Activated T-helper 9 cell treated with anti-CD3 and anti-CD28 coated beads, Interleukin-2, amount 50 U/mL, for 16 hours (primary cell): ENCODE measurements at regions not wholly inside any gene's neighbourhood (a gene's known extent, or its start where the extent isn't known, plus 50 kb on each side); places are given as distances from the start of the nearest gene placed in this dataset.
A peak's percentile ranks its signal among the peaks of the same experiment; 100 is the strongest.
"Not testable (repeated sequence)": the region's sequence is repeated elsewhere in the genome, so short reads cannot be mapped to it uniquely, and the experiment has no call there.

Experiments used
- DNase-seq: peaks from one replicate; pipeline ENCODE4 v3.0.0-alpha.2; 2020; ENCODE audit warnings: low read depth

DNA sequence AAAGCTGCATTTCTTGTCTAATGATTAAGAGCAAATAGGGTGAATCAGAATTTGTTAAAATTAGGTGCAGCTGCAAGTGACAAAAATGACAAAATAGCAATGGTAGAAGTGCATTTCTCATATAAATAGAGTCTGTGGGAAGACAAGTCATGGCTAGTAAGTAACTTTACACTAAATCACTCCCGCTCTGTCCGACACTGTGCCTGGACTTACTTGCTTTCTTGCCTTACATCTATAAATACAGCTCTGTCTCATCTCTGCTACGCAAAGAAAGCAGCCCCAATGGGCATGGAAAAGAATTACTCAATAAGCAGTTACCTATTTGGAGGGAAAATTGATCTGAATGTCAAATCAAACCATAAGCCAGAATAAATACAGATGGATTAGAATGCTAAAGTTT is 245.4 kb upstream of the KRR1 start:
- DNase-seq = no peak

DNA sequence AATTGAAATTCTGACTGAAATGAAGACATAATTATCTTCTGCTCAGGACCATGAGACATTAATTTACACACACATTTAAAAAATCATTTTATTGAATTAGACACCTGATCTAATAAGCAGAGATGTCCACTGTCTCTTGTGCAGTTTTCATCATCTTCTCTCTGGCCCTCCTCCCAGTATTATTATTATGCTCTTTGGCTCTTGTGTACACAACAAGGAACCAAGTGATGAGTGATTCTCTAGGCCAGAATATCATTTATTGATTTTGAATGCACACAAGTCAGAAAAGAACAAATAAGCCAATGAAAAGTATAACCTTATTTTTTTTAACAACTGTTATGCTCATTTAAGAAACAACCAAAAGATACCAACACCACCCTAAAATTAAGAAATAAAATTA is 244.7 kb upstream of the KRR1 start:
- no peak for DNase-seq

DNA sequence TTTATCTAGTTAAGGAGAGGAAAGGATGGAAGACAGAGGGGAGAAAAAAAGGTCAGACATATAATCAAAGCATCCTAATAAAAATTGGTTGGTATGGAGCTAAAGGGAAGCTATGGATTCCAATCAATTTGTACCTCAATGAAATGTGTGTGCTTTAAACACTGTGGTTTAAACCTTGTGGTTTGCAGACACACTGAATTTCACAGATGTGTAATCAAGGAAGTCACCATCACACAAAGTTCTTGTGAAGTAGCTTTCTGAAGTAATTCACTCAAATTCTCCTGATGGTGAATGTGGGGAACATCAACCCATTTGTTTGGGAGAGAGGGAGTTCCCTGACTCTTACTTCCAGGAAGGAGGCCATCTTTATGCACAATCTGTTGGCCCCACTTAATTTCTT is 243.3 kb upstream of the KRR1 start:
- no peak for DNase-seq

DNA sequence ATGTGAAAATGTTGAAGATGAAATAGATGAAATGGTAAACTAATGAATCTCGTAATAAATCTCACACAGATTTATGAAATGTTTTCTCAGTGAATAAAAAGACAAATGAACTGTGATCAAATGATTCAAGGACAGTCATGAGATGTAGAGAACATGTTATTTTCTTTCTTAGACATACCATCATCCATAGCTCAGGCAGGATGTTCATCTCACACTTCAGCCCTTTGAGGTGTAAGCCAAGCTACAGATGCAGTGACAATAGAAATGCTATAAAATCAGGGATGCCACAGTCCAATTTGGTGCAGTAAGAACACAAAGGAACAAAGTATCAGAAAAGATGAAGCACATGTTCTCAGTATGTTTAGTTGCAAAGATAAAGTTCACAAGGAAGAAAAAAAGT is 242.7 kb upstream of the KRR1 start:
- DNase-seq = no peak

DNA sequence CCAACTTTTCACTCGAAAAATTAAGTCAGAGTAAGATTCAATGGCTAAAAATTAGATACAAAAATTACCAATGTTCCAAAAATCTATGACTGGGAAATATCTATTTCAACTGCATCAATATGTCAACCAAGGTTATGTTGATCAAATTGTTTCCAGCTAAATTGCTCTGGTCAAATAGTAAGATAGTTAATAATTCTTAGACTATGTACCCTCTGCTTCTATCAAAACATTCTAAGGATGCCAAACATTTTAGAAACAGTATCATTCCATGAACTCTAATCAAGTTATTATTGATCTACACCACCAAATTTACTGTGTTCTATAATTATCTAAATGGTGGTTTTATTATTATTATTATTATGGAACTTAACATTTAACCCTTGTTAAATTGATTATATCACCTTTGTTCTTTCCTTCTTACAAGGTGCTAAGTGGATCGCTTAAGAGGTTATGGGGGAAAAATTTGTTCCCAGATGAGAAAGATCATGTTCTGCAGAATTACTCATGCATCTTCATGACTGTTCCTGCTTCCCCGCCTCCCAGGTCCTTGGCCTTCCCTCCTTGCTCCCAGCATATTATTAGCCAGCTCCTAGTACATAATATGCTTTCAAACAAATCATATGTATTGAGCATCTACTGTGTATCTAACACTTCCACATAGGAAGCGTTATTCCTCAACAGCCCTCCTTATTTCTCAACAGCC is 240.5 kb upstream of the KRR1 start:
- DNase-seq = no peak

DNA sequence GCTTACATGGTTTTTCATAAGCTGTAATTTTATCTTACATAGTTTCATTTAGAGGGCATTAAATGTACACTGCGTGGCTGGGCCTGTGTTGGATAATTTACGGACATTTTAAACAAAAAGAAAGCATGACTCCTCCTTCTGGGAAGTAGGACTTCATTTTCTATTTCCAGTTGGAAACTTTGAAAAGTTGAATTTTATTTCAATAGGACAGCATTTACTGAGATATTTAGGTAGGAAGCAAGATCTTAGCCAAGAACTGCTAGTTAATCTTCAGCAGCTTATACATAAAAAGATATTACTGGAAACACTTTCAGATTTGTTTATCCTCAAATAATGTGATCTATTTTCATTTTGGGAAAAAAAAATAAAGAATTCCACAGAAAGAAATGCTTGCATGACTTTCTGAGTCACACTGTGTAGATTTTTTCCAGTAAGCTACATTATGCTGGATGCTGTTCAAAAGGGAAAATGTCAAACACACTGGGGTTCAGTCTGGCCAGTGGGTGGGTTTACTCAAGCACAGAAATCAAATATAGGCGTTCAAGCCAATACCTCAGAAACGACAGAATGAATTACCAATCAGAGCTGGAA is 239.4 kb upstream of the KRR1 start:
- DNase-seq = no peak

DNA sequence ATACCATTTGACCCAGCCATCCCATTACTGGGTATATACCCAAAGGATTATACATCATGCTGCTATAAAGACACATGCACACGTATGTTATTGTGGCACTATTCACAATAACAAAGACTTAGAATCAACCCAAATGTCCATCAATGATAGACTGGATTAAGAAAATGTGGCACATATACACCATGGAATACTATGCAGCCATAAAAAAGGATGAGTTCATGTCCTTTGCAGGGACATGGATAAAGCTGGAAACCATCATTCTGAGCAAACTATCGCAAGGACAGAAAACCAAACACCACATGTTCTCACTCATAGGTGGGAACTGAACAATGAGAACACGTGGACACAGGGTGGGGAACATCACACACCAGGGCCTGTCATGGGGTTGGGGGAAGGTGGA is 237.6 kb upstream of the KRR1 start:
- not testable (repeated sequence) for DNase-seq

DNA sequence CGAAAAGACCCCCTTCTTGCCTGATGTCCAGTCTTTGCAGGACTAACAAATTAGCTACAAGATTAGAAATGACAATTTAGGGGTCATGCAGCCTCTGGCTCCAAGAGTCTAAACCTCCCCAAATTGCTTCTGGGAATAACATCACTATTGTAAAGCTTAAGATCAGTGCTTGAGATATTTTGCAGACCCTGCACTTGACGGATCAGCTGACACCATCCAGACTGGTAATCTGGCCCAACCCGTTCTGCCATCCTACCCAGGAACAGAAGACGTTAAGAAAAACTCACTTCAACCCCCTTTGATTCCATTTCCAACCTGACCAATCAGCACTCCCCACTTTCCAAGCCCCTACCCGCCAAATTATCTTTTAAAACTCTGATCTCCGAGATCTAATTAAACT is 236.7 kb upstream of the KRR1 start:
- DNase-seq = no peak

DNA sequence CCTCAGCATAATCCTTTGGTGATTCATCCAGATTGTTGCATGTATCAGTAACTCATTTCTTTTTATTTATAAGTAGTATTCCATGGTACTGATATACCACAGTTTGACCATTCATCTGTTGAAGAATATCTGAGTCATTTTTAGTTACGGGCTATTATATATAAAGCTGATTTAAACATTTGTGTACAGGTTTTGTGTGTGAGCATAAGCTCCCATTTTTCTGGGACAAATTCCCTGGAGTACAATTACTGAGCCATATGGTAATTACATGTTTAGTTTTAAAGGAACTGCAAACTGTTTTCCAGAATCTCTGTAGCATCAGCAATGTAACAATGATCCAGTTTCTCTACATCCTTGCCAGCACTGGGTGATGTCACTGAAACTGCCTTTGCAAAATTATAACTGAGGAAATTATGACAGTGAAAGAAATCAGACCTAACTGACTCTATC is 236.2 kb upstream of the KRR1 start:
- DNase-seq = no peak

DNA sequence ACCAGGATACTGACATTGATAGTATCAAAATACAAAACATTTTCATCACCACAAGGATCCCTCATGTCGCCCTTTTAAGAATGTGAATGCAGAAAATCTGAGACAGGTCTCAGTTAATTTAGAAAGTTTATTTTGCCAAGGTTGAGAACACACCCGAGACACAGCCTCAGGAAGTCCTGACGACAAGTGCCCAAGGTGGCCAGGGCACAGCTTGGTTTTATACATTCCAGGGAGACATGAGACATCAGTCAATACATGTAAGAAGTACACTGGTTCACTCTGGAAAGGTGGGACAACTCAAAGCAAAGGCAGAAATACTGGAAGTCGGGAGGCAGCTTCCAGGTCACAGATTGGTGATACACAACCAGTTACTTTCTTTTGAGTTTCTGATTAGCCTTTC is 235.2 kb upstream of the KRR1 start:
- DNase-seq = no peak

DNA sequence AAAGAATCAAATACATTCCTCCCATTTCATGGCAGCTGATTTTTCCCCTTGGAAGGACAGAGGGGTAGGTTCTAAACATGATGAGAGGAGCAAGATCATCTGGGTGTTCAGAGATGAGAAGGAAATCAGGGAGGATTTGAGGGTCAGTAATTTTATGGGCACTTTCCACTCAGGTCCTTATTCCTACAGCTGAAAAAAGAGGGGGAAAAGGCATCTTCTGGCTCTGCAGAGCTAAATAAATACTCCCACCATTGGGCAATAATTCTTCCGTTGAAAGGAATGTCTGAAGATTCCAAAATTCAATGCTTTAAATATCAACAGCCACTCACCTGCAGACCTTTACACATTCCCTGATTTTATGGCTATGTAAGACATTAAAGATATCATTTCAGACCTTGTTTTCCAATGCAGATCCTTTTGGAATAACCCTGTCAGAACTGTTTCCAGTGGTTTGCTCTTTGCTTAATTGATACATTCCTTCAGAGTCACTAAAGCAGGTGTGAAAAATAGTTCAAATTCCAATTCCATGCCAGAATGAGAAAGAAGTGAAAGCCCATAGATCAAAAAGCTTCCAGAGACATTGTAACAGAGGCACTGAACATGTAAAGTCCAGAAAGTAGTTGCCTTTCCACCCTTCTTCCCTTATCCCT is 233.3 kb upstream of the KRR1 start:
- DNase-seq = no peak

DNA sequence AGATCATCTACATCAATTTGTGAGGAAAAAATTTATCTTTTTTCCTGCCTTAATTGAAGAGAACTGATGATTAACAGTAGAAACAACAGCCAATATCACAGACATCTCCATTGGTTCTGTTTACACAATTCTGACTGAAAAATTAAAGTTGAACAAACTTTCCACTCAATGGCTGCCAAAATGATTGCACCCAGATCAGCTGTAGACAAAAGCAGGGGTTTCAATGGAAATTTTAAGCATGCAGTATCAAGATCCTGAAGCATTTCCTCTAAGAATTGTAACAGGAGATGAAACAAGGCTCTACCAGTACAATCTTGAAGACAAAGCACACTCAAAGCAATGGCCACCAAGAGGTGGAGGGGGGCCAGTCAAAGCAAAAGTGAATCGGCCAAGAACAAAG is 231.6 kb upstream of the KRR1 start:
- DNase-seq = no peak

DNA sequence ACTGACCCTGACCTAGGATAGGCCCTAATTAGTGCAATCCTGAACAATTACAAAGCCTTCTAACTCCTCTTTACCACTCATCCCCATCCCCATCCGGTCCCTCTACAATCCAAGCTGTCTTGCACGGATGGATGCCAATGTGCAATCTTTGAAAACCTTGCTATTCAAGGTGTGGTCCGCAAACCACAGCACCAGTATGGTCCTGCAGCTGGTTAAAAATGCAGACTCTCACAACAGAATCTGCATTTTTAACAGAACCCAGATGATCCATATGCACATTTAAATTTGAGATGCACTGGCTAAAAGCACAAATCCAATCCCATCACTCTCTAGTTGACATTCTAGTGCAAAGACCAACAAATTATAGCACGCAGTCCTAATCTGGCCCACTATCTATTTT is 230.6 kb upstream of the KRR1 start:
- no peak for DNase-seq

DNA sequence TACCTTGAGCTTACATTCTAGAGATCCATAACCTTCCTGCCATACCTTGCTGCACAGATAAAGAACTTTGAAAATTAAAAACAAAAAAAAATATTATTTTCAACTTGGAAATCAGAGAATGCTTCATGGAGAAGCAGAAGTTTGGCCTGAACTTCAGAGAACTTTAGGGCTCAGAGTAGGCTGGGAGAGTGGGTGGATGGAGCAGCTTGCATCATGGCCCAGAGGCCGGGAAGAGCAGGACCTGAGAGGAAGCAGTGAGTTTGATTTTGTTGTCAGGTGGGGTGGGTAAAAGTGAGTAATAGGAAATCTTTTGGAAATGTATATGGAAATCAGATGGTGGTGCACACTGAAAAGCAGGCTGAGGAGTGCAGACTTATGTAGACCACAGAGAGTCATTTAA is 228.5 kb upstream of the KRR1 start:
- no peak for DNase-seq

DNA sequence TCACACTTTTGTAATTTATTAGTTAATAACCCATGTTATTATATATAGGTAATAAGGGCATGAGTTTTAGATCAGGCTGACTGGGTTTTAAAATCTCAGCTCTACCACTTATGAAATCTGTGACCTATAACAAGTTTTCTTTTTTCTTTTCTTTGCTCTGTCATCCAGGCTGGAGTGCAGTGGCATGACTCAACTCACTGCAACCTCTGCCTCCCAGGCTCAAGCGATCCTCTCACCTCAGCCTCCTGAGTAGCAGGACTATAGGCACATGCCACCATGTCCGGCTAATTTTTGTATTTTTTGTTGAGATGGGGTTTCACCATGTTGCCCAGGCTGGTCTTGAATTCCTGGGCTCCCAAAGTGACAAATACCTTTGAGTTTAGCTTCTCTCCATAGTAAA is 227.7 kb upstream of the KRR1 start:
- DNase-seq = not testable (repeated sequence)

DNA sequence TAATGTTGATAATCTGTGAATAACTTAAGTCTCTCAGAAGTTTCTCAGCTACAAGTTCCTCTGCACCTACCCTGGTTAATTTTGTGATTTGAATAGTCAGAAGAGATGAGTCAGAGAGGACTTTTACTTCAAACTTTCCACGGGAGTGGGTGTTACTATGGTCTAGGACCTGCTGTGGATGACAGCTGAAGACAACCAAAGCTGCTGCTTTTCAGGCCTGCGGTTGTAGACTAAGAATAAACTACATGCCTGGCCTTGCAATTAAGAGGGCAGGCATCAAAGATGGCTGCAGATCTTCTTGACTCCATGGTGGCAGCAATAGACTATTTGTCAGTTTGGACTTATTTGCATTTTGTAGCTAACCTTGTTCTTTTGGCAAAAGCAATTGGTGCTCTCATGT is 227.1 kb upstream of the KRR1 start:
- no peak for DNase-seq

DNA sequence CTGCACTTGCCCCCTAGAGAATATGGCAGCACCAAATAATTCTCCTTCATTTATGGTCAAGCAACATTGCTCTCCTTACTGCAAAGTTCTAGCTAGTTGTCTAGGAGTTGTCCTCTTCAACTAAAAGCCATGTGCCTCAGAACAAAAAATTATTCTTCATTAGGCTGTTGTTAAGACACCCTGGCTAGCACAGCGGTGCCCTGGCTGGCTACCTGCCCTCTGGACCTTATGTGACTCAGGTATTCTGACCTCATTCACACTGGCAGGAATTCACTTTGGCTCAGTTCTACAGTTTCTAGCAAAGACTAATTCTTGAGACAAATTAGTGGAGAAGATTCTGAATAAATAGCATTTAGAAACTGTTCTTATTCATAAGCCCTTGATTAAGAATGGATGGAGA is 224.4 kb upstream of the KRR1 start:
- no peak for DNase-seq

DNA sequence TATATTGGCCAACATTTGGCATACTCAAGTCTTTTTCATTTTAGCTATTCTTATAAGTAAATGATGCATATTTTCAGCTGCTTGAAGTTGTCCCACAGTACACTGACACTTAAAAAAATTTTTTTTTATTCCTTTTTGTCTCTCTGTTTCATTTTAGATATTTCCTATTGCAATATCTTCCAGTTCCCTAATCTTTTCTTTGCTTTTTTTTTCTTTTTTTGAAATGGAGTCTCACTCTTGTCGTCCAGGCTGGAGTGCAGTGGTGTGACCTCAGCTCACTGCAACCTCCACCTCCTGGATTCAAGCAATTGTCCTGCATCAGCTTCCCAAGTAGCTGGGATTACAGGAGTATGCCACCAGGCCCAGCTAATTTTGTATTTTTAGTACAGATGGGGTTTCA is 217.4 kb upstream of the KRR1 start:
- no peak for DNase-seq

DNA sequence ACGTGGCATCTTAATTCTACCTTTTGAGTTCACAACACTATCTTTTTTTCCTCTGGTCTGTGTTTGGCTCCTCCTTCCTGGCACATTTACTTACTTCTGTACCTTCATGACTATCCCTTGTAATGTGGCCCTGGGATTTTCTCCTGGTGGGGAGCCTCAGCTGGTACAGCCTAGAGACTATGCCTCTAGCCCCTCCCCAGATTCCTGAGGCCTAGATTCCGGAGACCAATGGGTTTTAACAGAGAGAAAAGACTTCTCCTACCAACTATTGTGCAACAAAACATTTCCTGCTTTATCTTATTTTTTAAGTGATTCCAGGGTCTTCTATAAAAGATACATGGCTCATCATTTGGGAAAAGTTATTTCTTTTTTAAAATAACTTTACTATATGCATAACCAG is 216.2 kb upstream of the KRR1 start:
- DNase-seq = no peak

DNA sequence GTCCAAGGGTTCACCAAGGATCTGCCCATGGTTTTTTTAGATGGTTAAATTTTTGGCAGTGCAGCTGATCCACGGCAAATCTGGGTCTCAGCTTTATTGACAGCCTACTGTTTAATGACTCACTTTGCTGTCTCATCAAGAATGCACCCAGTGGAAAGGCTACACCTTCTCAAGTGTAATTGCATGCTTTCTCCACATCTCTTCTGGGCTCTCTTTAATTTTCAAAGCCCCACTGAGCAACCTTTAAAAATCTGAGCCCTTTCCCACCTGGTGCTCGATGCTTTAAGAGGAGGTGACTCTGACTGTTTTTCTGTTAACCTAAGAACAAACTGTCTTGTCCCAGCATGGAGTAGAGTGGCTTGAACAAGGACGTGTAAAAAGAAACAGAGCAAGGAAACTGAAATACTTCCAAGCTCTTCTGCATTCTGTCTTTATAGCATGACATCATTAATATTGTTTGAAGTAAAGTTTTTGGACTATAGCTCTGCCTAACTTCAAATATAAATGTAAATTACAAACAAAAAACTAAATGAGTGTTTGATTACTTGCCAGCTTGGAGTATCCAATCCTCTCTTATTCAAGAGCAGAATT is 214.2 kb upstream of the KRR1 start:
- DNase-seq = no peak

DNA sequence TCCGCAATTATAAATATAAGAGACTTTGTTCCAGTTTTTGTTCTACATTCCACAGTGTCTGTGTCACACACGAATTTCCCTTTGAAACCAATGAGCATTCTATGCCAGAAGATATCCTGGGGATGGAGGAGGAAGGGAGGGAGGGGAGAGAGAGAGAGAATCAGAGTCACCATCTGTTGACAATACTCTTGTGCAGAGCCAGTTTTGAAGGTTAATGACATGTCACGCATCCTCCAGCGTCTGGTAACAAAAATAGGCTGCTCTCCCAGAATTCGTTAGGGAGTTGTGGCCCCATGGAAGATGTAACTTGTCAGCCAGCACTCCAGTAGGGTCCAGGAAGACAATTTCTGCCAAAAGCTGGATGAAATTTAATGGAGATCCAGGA is 213.5 kb upstream of the KRR1 start:
- no peak for DNase-seq

DNA sequence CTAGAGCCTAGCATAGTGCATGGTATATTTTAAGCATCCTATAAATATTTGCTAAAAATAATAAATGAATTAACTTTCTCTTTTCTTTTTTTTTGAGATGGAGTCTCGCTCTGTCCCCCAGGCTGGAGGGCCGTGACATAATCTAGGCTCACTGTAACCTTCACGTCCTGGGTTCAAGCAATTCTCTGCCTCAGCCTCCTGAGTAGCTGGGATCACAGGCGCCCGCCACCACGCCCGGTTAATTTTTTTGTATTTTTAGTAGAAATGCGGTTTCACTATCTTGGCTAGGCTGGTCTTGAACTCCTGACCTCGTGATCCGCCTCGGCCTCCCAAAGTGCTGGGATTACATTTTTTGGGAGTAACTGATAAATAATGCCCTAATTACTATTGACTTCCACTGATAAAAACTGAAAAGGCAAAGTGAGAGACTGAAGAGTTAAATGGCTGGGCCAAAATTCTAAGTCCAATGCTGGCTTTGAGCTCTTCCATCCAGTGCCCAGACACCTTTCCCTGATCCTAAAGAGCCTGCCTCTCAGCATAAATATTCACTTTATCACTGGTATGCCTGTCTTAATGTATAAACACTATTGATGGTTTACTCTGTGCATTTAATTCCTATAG is 213.0 kb upstream of the KRR1 start:
- DNase-seq = no peak

DNA sequence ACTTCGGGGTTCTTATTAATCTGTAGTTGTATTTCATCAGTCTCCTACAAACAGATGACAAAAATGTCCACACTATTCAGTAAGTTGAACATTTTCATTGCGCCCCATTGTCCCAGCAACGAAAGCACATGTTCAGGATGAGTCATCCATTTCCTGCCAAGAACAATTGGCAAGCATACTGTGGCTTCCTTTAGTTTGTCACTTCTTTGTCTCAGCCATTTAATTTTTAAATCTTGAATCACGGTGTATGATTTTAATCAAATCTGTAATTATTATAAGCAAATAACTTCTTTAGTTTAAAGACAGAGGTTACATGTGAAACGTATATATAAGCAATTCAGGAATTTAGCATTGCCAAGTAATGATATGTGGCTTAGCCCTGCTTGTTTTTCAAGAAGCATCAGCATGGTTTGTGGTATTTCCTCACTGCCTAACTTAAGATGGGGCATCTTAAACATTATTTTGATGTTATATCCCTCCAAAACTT is 211.3 kb upstream of the KRR1 start:
- peak; percentile 12 for DNase-seq
